DND-41 (cell line): ENCODE measurements at regions not wholly inside any gene's neighbourhood (a gene's known extent, or its start where the extent isn't known, plus 50 kb on each side); places are given as distances from the start of the nearest gene placed in this dataset.
"Not testable (repeated sequence)": the region's sequence is repeated elsewhere in the genome, so short reads cannot be mapped to it uniquely, and the experiment has no call there.

Experiments
- ATAC-seq: fragments of 200-7000 bp; cut with Tn5 transposase; 3 replicates; pipeline ENCODE4 v1.9.1; 2021; ENCODE audit warnings: low read depth; ENCODE audit not compliant: insufficient read depth
- DNase-seq: peaks from one replicate; pipeline ENCODE4 v3.0.0-alpha.2; 2020
- H2AFZ ChIP-seq: 2 replicates; pipeline ENCODE4 v1.6.0; 2012; ENCODE audit warnings: low read depth, low read length
- H3K27ac ChIP-seq: 2 replicates; pipeline ENCODE4 v1.5.1; 2012; ENCODE audit warnings: low read length, inconsistent platforms
- H3K27me3 ChIP-seq: fragments of 200-600 bp; sonication (generic); 2 replicates; pipeline ENCODE4 v1.6.0; 2012; ENCODE audit warnings: low read length, mild to moderate bottlenecking, inconsistent platforms; ENCODE audit not compliant: insufficient read depth, poor library complexity
- H3K36me3 ChIP-seq: 2 replicates; pipeline ENCODE4 v1.5.1; 2012; ENCODE audit warnings: low read length, inconsistent platforms; ENCODE audit not compliant: insufficient read depth
- H3K4me1 ChIP-seq: 2 replicates; pipeline ENCODE4 v1.5.1; 2012; ENCODE audit warnings: mild to moderate bottlenecking, low read length; ENCODE audit not compliant: insufficient read depth
- H3K4me2 ChIP-seq: 2 replicates; pipeline ENCODE4 v1.6.0; 2012; ENCODE audit warnings: mild to moderate bottlenecking, moderate library complexity, low read length, inconsistent platforms; ENCODE audit not compliant: insufficient read depth
- H3K4me3 ChIP-seq, 2 experiments: fragments of 200-600 bp in 1 of 2; shearing (Covaris generic) in 1 of 2; 2 replicates each; pipeline ENCODE4 v1.5.1; 2012 to 2016; ENCODE audit warnings: inconsistent platforms in 2 of 2, low read length in 2 of 2, mild to moderate bottlenecking in 2 of 2, low read depth in 1 of 2, moderate library complexity in 1 of 2
- H3K79me2 ChIP-seq: 2 replicates; pipeline ENCODE4 v1.6.0; 2012; ENCODE audit warnings: low read length, inconsistent platforms; ENCODE audit not compliant: insufficient read depth
- H3K9ac ChIP-seq: 2 replicates; pipeline ENCODE4 v1.6.0; 2012; ENCODE audit warnings: low read depth, mild to moderate bottlenecking, inconsistent platforms, low read length, moderate library complexity
- H3K9me3 ChIP-seq: 2 replicates; pipeline ENCODE4 v1.5.1; 2012; ENCODE audit warnings: low read length, moderate library complexity, mild to moderate bottlenecking, inconsistent platforms; ENCODE audit not compliant: insufficient read depth, severe bottlenecking
- H4K20me1 ChIP-seq: 2 replicates; pipeline ENCODE4 v1.6.0; 2012; ENCODE audit warnings: low read length; ENCODE audit not compliant: insufficient read depth
- EZH2 ChIP-seq: IDR thresholded peaks from 3 replicates; pipeline ENCODE4 v1.6.1; 2012; ENCODE audit warnings: borderline replicate concordance, low read depth, mild to moderate bottlenecking, moderate library complexity, low read length, inconsistent platforms; ENCODE audit not compliant: severe bottlenecking
- TF ChIP-seq, protein P1 (sequence below): IDR thresholded peaks from 2 replicates; pipeline ENCODE4 v1.5.1; 2012; ENCODE audit warnings: borderline replicate concordance, low read length, moderate library complexity, mild to moderate bottlenecking; ENCODE audit not compliant: poor library complexity, severe bottlenecking; ENCODE audit errors: extremely low read depth

DNA sequence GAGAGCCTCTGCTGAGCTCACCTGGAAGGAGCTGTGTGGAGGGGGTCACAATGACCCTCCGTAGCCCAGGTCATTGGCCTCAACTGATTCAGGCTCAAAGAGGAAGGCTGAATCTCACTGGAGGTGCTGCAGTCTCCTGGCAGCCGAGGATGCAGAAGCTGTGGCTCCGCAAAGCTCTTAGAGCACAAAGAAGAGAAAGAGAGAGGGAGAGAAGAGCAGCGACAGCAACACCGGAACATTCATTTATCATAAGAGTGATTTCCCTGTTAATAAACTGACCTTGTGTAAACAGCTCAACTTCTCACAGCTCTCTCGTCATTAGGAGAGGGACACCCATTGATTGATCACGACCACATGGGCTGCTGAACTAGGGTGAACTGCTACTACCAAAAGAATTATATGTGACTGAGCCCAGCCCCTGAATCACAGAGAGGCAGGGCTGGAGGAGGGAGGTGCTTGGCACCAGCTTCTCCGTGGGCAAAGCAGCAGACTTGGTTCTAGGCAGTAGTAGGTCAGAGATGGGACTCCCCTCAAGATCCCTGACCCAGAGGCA lies 281.7 kb downstream of the NXPE2 start:
- no peak overlapping the region for H2AFZ ChIP-seq

DNA sequence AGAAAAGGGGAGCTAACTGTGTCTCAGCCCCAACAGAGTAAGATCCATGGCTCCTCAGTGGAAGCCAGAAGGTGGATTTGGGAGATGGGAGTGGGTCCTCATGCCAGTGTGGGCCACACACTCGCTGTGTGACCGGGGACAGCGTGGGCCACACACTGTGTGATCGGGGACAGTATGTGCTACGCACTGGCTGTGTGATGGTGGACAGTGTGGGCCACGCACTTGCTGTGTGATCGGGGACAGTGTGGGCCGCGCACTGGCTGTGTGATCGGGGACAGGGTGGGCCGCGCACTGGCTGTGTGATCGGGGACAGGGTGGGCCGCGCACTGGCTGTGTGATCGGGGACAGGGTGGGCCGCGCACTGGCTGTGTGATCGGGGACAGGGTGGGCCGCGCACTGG lies 282.5 kb downstream of the NXPE2 start:
- H3K27ac ChIP-seq, ATAC-seq, H3K79me2 ChIP-seq, H3K36me3 ChIP-seq, H4K20me1 ChIP-seq, H3K4me1 ChIP-seq, H3K4me3 ChIP-seq, H3K27me3 ChIP-seq, H2AFZ ChIP-seq, H3K9me3 ChIP-seq, DNase-seq, H3K9ac ChIP-seq, H3K4me2 ChIP-seq: not testable (repeated sequence)

More for the DNA sequence above, 281.7 kb downstream of the NXPE2 start:
- H3K9me3 ChIP-seq: no peaks in the 10 kb centered on the region
- no peaks in the 10 kb centered on the region for H3K79me2 ChIP-seq
- H3K4me1 ChIP-seq: no peaks in the 10 kb centered on the region
- H3K9ac ChIP-seq: no peak overlapping the region
- H4K20me1 ChIP-seq: no peaks in the 10 kb centered on the region
- H3K36me3 ChIP-seq: no peaks in the 10 kb centered on the region
- no peaks in the 10 kb centered on the region for H3K27me3 ChIP-seq
- no peak overlapping the region for H3K4me3 ChIP-seq
- ATAC-seq (no peak), DNase-seq (no peak)
- TF ChIP-seq EZH2: no peak
- TF ChIP-seq, protein P1, sequence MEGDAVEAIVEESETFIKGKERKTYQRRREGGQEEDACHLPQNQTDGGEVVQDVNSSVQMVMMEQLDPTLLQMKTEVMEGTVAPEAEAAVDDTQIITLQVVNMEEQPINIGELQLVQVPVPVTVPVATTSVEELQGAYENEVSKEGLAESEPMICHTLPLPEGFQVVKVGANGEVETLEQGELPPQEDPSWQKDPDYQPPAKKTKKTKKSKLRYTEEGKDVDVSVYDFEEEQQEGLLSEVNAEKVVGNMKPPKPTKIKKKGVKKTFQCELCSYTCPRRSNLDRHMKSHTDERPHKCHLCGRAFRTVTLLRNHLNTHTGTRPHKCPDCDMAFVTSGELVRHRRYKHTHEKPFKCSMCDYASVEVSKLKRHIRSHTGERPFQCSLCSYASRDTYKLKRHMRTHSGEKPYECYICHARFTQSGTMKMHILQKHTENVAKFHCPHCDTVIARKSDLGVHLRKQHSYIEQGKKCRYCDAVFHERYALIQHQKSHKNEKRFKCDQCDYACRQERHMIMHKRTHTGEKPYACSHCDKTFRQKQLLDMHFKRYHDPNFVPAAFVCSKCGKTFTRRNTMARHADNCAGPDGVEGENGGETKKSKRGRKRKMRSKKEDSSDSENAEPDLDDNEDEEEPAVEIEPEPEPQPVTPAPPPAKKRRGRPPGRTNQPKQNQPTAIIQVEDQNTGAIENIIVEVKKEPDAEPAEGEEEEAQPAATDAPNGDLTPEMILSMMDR: no peak
- H3K27ac ChIP-seq: no peak overlapping the region
- no peak overlapping the region for H3K4me2 ChIP-seq

DNA sequence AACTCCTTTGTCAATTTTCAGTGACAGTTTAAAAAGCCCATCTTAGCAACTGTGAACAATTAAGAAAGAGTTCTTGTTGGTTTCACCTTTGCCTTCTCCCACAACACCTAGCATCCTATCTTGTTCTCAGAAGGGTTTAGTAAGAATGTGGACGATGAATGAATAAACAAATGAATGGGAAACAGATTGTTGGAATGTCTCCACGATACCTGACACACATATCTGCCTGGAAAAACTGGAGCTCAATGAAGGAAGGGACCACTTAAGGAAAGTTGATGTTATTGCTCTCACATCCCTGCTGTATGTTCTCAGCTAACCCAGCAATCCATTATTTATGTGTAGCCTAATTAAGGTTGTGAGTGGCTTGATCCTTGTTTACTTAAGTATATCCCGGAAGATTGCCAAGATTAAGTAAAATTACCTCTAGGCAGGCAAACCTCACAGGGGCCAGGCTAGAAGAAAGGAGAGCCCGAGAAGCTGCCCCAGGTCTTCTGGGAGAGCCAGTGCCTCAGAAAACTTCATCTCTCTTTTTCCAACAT lies 286.4 kb downstream of the NXPE2 start:
- H3K27me3 ChIP-seq: no peaks in the 10 kb centered on the region
- no peaks in the 10 kb centered on the region for H3K36me3 ChIP-seq
- H3K27ac ChIP-seq: no peak overlapping the region
- TF ChIP-seq, protein P1: no peak
- no peak for TF ChIP-seq EZH2
- no peak overlapping the region for H3K4me2 ChIP-seq
- no peaks in the 10 kb centered on the region for H3K4me1 ChIP-seq
- DNase-seq: no peak
- no peak overlapping the region for H3K9ac ChIP-seq
- no peak overlapping the region for H2AFZ ChIP-seq
- no peaks in the 10 kb centered on the region for H3K79me2 ChIP-seq
- no peak for ATAC-seq
- H4K20me1 ChIP-seq: no peaks in the 10 kb centered on the region
- no peak overlapping the region for H3K4me3 ChIP-seq
- no peaks in the 10 kb centered on the region for H3K9me3 ChIP-seq

DNA sequence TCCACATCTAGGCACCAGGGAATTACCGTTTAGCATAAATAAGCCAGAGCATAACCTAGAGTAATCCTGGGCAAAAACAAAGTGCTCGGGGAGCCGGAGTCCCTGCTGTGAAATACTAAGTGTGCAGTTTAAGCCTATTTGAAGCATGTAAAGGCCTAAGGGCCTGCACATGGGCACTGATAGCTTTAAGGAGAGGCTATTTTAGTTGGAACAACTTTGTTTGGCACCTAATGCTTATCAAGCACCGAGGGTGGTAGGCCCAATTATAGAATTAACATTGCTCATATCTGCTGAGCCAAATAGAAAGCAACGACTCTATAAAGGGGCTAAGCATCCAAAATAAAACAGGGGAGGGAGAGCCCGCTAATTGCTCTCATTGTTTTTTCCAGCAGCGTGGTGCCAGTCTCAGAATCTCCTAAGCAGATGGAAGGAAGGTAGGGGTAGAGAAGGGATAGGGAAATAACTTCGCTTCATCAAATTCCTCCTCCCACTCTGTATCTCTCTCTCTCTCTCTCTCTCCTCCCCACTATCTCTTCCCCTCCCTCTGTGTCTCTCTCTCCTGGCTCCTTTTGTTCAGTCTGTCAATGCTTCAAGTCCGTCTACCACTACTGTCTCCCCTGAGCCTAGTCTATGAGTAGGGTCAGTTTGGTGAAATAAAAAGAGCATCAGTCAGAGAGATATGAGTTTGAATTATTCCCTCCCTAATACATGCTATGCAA lies 292.8 kb downstream of the NXPE2 start:
- H3K27ac ChIP-seq: no peak overlapping the region
- H3K36me3 ChIP-seq: no peaks in the 10 kb centered on the region
- ATAC-seq: no peak
- H3K27me3 ChIP-seq: peaks cover 3% of the 10 kb centered on the region
- DNase-seq: no peak
- no peak overlapping the region for H3K4me3 ChIP-seq
- no peaks in the 10 kb centered on the region for H3K4me1 ChIP-seq
- H3K79me2 ChIP-seq: no peaks in the 10 kb centered on the region
- no peak for TF ChIP-seq EZH2
- TF ChIP-seq, protein P1: no peak
- H3K9me3 ChIP-seq: no peaks in the 10 kb centered on the region
- H3K4me2 ChIP-seq: no peak overlapping the region
- no peaks in the 10 kb centered on the region for H4K20me1 ChIP-seq
- H2AFZ ChIP-seq: no peak overlapping the region
- H3K9ac ChIP-seq: no peak overlapping the region
